C4-2B (cell line): ENCODE measurements at regions not wholly inside any gene's neighbourhood (a gene's known extent, or its start where the extent isn't known, plus 50 kb on each side); places are given as distances from the start of the nearest gene placed in this dataset.
A peak's percentile ranks its signal among the peaks of the same experiment; 100 is the strongest.

Experiments used
- H3K27ac ChIP-seq: fragments of 450-650 bp; 2 replicates; pipeline ENCODE4 v1.5.1; 2017
- CTCF ChIP-seq: fragments of 450-650 bp; conservative IDR thresholded peaks from 2 replicates; pipeline ENCODE4 v1.5.1; 2017; ENCODE audit warnings: mild to moderate bottlenecking
- ZFX ChIP-seq: fragments of 450-650 bp; IDR thresholded peaks from 2 replicates; pipeline ENCODE4 v1.6.1; 2017

DNA sequence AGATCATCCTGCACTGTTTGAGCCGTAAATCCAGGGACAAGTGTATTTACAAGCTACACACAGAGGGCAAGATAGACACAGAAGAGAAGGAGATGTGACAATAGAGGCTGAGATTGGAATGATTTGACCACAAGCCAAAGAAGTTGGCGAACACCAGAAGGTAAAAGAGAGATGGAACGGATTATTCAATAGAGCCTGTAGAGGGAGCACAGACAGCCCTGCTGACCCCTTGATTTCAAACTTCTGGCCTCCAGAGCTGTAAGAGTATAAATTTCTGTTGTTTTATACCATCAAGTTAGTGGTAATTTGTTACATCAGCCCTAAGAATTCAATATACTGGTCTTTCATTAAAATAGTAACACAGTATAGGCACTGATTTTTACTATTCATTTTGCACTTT is 447.8 kb downstream of the FAT4 start:
- peak; percentile 23 for TF ChIP-seq CTCF
- TF ChIP-seq ZFX, result no peak
- H3K27ac ChIP-seq, result no peak overlapping the region

DNA sequence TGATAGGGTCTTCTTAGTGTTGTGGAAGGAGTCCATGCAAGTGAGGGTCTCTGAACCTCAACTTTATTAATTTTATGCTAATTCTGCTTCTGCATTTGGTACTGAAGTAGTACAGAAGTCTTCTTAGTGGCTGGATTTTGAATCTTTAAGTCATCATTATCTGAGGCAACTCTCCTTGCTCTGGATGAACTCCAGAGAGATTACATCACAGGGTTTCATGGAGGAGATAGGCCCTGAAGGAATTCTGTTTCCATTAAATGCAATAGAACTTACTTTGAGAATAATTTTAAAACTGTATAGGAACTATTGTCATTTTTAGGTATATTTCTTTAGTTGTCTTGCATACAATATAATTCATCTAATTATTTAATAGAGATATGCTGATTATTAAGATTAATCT is 451.2 kb downstream of the FAT4 start:
- TF ChIP-seq ZFX, result no peak
- TF ChIP-seq CTCF, result no peak
- no peak overlapping the region for H3K27ac ChIP-seq

DNA sequence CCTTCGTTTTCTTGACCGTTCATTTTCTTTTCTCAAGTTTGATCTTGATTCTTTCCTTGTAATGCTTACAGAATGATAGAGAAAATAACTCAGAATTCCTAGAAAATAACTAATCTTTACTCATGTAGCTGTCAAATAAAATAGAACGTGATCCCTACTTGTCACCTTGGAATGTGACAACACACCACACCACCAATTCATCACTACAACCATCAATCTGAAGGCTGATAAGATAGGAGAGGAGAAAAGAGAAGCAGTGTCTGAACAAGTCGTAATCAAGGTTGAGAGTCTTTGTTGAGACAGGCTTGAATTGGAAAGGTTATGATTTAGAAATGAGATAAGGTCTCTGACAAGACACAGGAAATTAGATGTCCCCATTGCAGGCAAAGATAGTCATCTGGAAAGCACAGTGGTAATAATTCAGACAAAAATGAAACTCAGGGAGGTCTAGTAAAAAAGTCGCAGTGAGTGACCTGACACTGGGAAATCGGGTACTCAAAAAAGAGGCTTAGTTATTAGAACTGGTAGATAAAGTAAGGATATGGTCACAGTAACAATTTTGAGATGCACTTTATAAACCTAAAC is 456.2 kb downstream of the FAT4 start:
- H3K27ac ChIP-seq, result no peak overlapping the region

GRCh38 chr4:125772680-125773079 is 457.9 kb downstream of the FAT4 start:
- TF ChIP-seq CTCF (no peak), ZFX (no peak)

More for the DNA sequence above, 456.2 kb downstream of the FAT4 start:
- TF ChIP-seq CTCF (no peak), ZFX (no peak)

DNA sequence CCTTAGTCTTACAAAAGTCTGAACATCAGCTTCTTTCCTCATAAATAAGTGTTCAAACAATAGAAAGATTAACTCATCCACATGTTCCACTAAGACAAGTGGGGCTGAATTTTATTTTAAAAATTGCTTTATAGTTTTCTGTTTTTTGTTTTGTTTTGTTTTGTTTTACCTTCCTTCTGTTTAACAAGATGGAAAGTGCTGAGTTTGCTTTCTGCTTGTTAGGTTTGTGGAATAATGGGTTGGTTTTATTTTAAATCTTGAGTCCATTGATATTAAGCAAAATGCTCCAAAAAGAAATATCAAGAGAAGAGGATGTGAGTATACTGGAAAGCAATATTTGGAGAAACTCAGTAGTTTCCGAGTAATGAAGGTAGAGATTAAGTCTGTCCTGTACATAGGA is 458.7 kb downstream of the FAT4 start:
- no peak overlapping the region for H3K27ac ChIP-seq
- TF ChIP-seq CTCF, result no peak

More at GRCh38 chr4:125772680-125773079, 457.9 kb downstream of the FAT4 start:
- no peak overlapping the region for H3K27ac ChIP-seq

DNA sequence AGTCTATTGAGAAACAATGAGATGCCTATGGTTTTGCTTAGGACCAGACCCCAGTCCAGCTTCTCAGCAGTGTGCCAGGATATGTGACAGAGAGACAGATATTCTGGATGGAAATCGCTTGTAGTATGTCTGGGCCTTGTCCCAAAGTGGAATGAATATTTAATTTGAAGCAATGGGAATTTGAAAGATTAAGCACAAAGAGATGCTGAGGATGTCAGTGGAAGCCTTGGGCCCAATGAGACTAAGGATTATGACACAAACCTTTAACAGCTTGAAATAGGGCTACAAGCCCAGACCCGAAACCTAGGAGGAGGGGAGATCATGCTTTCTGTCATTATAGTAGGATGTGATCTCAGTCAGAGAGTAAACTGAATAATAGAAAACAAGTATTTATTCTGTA is 459.2 kb downstream of the FAT4 start:
- no peak for TF ChIP-seq CTCF
- TF ChIP-seq ZFX, result no peak
- H3K27ac ChIP-seq, result no peak overlapping the region

DNA sequence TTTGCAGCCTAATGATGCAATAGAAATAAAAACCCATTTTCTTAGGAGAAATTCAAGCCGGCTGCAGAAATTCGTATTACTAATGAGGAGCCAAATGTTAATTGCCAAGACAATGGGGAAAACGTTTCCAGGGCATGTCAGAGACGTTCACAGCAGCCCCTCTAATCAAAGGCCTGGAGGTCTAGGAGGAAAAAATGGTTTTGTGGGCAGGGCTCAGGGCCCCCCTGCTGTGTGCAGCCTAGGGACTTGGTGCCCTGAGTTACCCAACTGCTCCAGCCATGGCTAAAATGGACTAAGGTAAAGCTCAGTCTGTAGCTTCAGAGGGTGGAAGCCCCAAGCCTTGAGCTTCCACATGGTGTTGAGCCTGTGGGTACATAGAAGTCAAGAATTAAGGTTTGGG is 461.4 kb downstream of the FAT4 start:
- TF ChIP-seq CTCF, result no peak
- H3K27ac ChIP-seq, result no peak overlapping the region
